ENCODE measurements at regions not wholly inside any gene's neighbourhood (a gene's known extent, or its start where the extent isn't known, plus 50 kb on each side); places are given as distances from the start of the nearest gene placed in this dataset.
"Not testable (repeated sequence)": the region's sequence is repeated elsewhere in the genome, so short reads cannot be mapped to it uniquely, and the experiment has no call there.

- WGBS, 2 experiments (ENCODE audit: insufficient coverage in 2 of 2): no CpG with 5 or more reads among the region's 2 CpGs
- Histone ChIP-seq H3K4me1 (ENCODE audit: control insufficient read depth, insufficient read depth, low read length, poor library complexity, severe bottlenecking) (no peaks in the 10 kb centered on the region), H3K4me3 (ENCODE audit: extremely low read depth, insufficient read depth, low read length, poor library complexity, severe bottlenecking) (no peak overlapping the region), H3K27ac (ENCODE audit: low read depth, low read length, severe bottlenecking) (no peak overlapping the region), H3K9me3 (ENCODE audit: control insufficient read depth, low read length) (peaks cover 18% of the 10 kb centered on the region), H3K36me3 (ENCODE audit: control insufficient read depth, insufficient read depth, low read length) (no peaks in the 10 kb centered on the region)
Observed at GRCh38 chr3:27613846-27614500, 108.2 kb downstream of the EOMES start.

DNA sequence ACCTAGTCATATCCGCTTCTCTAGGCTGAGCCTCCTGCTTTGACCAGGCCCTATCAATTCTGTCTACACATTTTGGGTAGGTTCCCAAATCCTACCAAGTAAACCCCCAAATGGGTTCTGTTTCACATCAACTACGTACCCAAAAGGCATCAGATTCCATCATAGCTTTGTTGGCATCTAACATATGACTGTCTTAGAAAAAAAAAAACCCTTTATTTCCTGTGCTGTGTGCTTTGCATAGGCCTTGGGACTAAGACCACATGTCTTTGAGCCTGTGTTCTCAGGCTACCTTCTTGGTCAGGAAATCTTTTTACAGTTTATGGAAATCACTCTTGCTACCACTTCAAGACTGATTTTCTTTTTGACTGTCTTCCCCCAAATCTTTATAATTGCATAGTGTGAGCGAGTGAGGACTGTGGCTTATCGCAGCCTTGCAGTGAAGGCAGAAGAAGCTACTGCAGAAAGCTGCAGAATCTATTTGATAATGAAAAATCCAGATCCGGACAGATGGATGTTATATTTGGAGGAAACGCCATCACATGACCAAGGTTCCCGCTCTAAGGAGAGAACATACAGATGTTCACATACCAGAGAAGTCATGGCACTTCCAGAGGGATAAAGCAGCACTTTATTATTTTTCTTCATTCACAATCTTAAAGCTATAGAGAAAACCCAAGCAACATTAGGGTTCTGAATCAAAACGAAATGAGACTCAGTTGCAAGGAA, 111.2 kb downstream of the EOMES start:
- H3K27ac ChIP-seq (ENCODE audit: low read depth, low read length, severe bottlenecking): no peak overlapping the region
- no peaks in the 10 kb centered on the region for H3K36me3 ChIP-seq (ENCODE audit: control insufficient read depth, insufficient read depth, low read length)
- peaks cover 18% of the 10 kb centered on the region for H3K9me3 ChIP-seq (ENCODE audit: control insufficient read depth, low read length)
- H3K4me3 ChIP-seq (ENCODE audit: extremely low read depth, insufficient read depth, low read length, poor library complexity, severe bottlenecking): no peak overlapping the region
- WGBS, 2 experiments (ENCODE audit: insufficient coverage in 2 of 2): 82 to 87% methylated on average over 3 to 6 of the region's 8 CpGs
- H3K4me1 ChIP-seq (ENCODE audit: control insufficient read depth, insufficient read depth, low read length, poor library complexity, severe bottlenecking): no peaks in the 10 kb centered on the region

DNA sequence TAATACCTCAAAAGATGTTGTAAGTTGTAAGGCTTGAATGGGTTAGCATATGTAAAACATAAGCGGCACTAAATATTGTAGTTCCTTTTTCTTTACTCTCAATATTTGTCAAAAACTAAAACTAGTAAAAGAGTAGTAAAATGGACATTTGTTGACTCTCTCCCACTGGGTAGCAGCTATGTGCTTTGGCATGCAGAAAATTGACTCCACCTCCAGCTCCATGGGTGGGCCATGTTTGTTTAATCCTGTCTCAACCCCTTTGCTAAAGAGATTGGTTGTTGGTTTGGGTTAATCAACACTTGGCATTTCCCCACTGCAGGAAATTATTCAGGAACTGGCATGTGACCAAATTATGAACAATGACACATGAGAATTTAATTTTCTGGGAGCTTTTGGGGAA, 114.8 kb downstream of the EOMES start:
- Histone ChIP-seq H3K36me3 (ENCODE audit: control insufficient read depth, insufficient read depth, low read length) (no peaks in the 10 kb centered on the region), H3K4me3 (ENCODE audit: extremely low read depth, insufficient read depth, low read length, poor library complexity, severe bottlenecking) (no peak overlapping the region), H3K9me3 (ENCODE audit: control insufficient read depth, low read length) (peaks cover 3% of the 10 kb centered on the region), H3K27ac (ENCODE audit: low read depth, low read length, severe bottlenecking) (no peak overlapping the region), H3K4me1 (ENCODE audit: control insufficient read depth, insufficient read depth, low read length, poor library complexity, severe bottlenecking) (no peaks in the 10 kb centered on the region)
- WGBS, 2 experiments (ENCODE audit: insufficient coverage in 2 of 2): no CpG with 5 or more reads among the region's 1 CpG

DNA sequence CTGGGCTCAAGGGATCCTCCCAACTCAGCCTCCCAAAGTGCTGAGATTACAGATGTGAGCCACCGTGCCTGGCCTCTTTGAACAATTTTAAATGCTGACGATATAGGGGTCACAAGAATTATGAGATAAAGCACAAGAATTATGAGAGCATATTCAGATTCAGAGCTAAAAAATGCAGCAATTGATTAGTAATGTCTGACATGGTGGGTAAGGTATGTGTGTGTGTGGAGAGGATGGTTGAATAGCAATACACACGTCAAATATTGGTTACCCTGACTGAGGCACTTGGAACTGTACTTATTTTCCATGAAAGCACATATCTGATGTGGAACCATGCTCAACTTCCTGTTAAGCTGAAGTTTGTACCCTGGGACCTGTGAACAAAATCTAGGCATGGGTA, 115.6 kb downstream of the EOMES start:
- H3K27ac ChIP-seq (ENCODE audit: low read depth, low read length, severe bottlenecking): no peak overlapping the region
- no peaks in the 10 kb centered on the region for H3K4me1 ChIP-seq (ENCODE audit: control insufficient read depth, insufficient read depth, low read length, poor library complexity, severe bottlenecking)
- H3K9me3 ChIP-seq (ENCODE audit: control insufficient read depth, low read length): peaks cover 3% of the 10 kb centered on the region
- no peak overlapping the region for H3K4me3 ChIP-seq (ENCODE audit: extremely low read depth, insufficient read depth, low read length, poor library complexity, severe bottlenecking)
- no peaks in the 10 kb centered on the region for H3K36me3 ChIP-seq (ENCODE audit: control insufficient read depth, insufficient read depth, low read length)
- 86 to 97% methylated on average over 3 of the region's 3 CpGs for WGBS, 2 experiments (ENCODE audit: insufficient coverage in 2 of 2)

GRCh38 chr3:27601311-27601710, 117.1 kb upstream of the SLC4A7 start:
- not testable (repeated sequence) for H3K36me3 ChIP-seq (ENCODE audit: control insufficient read depth, insufficient read depth, low read length); H3K27ac ChIP-seq (ENCODE audit: low read depth, low read length, severe bottlenecking); H3K4me1 ChIP-seq (ENCODE audit: control insufficient read depth, insufficient read depth, low read length, poor library complexity, severe bottlenecking); H3K9me3 ChIP-seq (ENCODE audit: control insufficient read depth, low read length); H3K4me3 ChIP-seq (ENCODE audit: extremely low read depth, insufficient read depth, low read length, poor library complexity, severe bottlenecking)
- WGBS, 2 experiments (ENCODE audit: insufficient coverage in 2 of 2): 87 to 92% methylated on average over 3 of the region's 3 CpGs

GRCh38 chr3:27599741-27600140, 115.6 kb upstream of the SLC4A7 start:
- not testable (repeated sequence) for H3K27ac ChIP-seq (ENCODE audit: low read depth, low read length, severe bottlenecking); H3K9me3 ChIP-seq (ENCODE audit: control insufficient read depth, low read length); H3K4me1 ChIP-seq (ENCODE audit: control insufficient read depth, insufficient read depth, low read length, poor library complexity, severe bottlenecking); H3K4me3 ChIP-seq (ENCODE audit: extremely low read depth, insufficient read depth, low read length, poor library complexity, severe bottlenecking); H3K36me3 ChIP-seq (ENCODE audit: control insufficient read depth, insufficient read depth, low read length)
- WGBS, 2 experiments (ENCODE audit: insufficient coverage in 2 of 2): 92 to 94% methylated on average over 5 to 7 of the region's 7 CpGs

- Histone ChIP-seq H3K4me1 (ENCODE audit: control insufficient read depth, insufficient read depth, low read length, poor library complexity, severe bottlenecking) (peaks cover 5% of the 10 kb centered on the region), H3K9me3 (ENCODE audit: control insufficient read depth, low read length) (no peaks in the 10 kb centered on the region), H3K36me3 (ENCODE audit: control insufficient read depth, insufficient read depth, low read length) (no peaks in the 10 kb centered on the region), H3K4me3 (ENCODE audit: extremely low read depth, insufficient read depth, low read length, poor library complexity, severe bottlenecking) (no peak overlapping the region), H3K27ac (ENCODE audit: low read depth, low read length, severe bottlenecking) (no peak overlapping the region)
- WGBS, 2 experiments (ENCODE audit: insufficient coverage in 2 of 2): no CpG with 5 or more reads among the region's 1 CpG
Observed at GRCh38 chr3:27596921-27597320, 112.7 kb upstream of the SLC4A7 start.

- H3K27ac ChIP-seq (ENCODE audit: low read depth, low read length, severe bottlenecking): no peak overlapping the region
- peaks cover 5% of the 10 kb centered on the region for H3K4me1 ChIP-seq (ENCODE audit: control insufficient read depth, insufficient read depth, low read length, poor library complexity, severe bottlenecking)
- no peak overlapping the region for H3K4me3 ChIP-seq (ENCODE audit: extremely low read depth, insufficient read depth, low read length, poor library complexity, severe bottlenecking)
- H3K9me3 ChIP-seq (ENCODE audit: control insufficient read depth, low read length): no peaks in the 10 kb centered on the region
- 59 to 80% methylated on average over 1 to 2 of the region's 3 CpGs for WGBS, 2 experiments (ENCODE audit: insufficient coverage in 2 of 2)
- no peaks in the 10 kb centered on the region for H3K36me3 ChIP-seq (ENCODE audit: control insufficient read depth, insufficient read depth, low read length)
Observed at GRCh38 chr3:27596334-27596841, 112.2 kb upstream of the SLC4A7 start.

- H3K27ac ChIP-seq (ENCODE audit: low read depth, low read length, severe bottlenecking): no peak overlapping the region
- H3K36me3 ChIP-seq (ENCODE audit: control insufficient read depth, insufficient read depth, low read length): no peaks in the 10 kb centered on the region
- WGBS, 2 experiments (ENCODE audit: insufficient coverage in 2 of 2): 64 to 86% methylated on average over 1 of the region's 1 CpG
- H3K4me1 ChIP-seq (ENCODE audit: control insufficient read depth, insufficient read depth, low read length, poor library complexity, severe bottlenecking): peaks cover 25% of the 10 kb centered on the region
- H3K4me3 ChIP-seq (ENCODE audit: extremely low read depth, insufficient read depth, low read length, poor library complexity, severe bottlenecking): no peak overlapping the region
- no peaks in the 10 kb centered on the region for H3K9me3 ChIP-seq (ENCODE audit: control insufficient read depth, low read length)
Observed at GRCh38 chr3:27594096-27594690, 110.0 kb upstream of the SLC4A7 start.

- Histone ChIP-seq H3K36me3 (ENCODE audit: control insufficient read depth, insufficient read depth, low read length) (no peaks in the 10 kb centered on the region), H3K4me3 (ENCODE audit: extremely low read depth, insufficient read depth, low read length, poor library complexity, severe bottlenecking) (no peak overlapping the region), H3K4me1 (ENCODE audit: control insufficient read depth, insufficient read depth, low read length, poor library complexity, severe bottlenecking) (peaks cover 27% of the 10 kb centered on the region), H3K9me3 (ENCODE audit: control insufficient read depth, low read length) (no peaks in the 10 kb centered on the region), H3K27ac (ENCODE audit: low read depth, low read length, severe bottlenecking) (no peak overlapping the region)
- WGBS, 2 experiments (ENCODE audit: insufficient coverage in 2 of 2): no CpG with 5 or more reads among the region's 2 CpGs
Observed at GRCh38 chr3:27593173-27593572, 109.0 kb upstream of the SLC4A7 start.

All from mesodermal cell (in vitro differentiated cells).